HepG2 (cell line): ENCODE measurements at regions not wholly inside any gene's neighbourhood (a gene's known extent, or its start where the extent isn't known, plus 50 kb on each side); places are given as distances from the start of the nearest gene placed in this dataset.

Source experiments
- AHDC1 ChIP-seq: sonication (generic); formaldehyde crosslinking; IDR thresholded peaks from 2 replicates; pipeline ENCODE4 v1.5.1; 2020; ENCODE audit warnings: mild to moderate bottlenecking, missing genetic modification reagents, borderline replicate concordance
- ETV5 ChIP-seq: IDR thresholded peaks from 2 replicates; pipeline ENCODE4 v1.6.1; 2018; ENCODE audit warnings: missing biosample characterization, missing genetic modification reagents, inconsistent platforms, borderline replicate concordance
- FOXA1 ChIP-seq, 2 experiments: fragments of 450-650 bp in 1 of 2; sonication (generic) in 1 of 2; formaldehyde crosslinking in 1 of 2; IDR thresholded peaks; 2 replicates each; pipeline versions ENCODE4 v1.4.0 to v1.6.1; 2016 to 2020; ENCODE audit warnings: missing genetic modification reagents in 1 of 2
- GATAD2A ChIP-seq: IDR thresholded peaks from 2 replicates; pipeline ENCODE4 v1.6.1; 2016
- HES4 ChIP-seq: sonication (generic); formaldehyde crosslinking; IDR thresholded peaks from 2 replicates; pipeline ENCODE4 v1.9.0; 2021; ENCODE audit warnings: mild to moderate bottlenecking, missing genetic modification reagents, borderline replicate concordance
- MIER3 ChIP-seq: IDR thresholded peaks from 2 replicates; pipeline ENCODE4 v1.6.1; 2016; ENCODE audit warnings: missing compliant biosample characterization, borderline replicate concordance
- MIXL1 ChIP-seq: IDR thresholded peaks from 2 replicates; pipeline ENCODE4 v1.6.1; 2016
- MLLT10 ChIP-seq: sonication (generic); formaldehyde crosslinking; IDR thresholded peaks from 2 replicates; pipeline ENCODE4 v1.4.0; 2020; ENCODE audit warnings: missing genetic modification reagents
- NR2F6 ChIP-seq, 2 experiments: IDR thresholded peaks; 2 replicates each; pipeline ENCODE4 v1.6.1; 2016; ENCODE audit warnings: antibody characterized with exemption in 1 of 2, mild to moderate bottlenecking in 1 of 2
- PRMT3 ChIP-seq: sonication (generic); formaldehyde crosslinking; IDR thresholded peaks from 2 replicates; pipeline ENCODE4 v1.8.1; 2022; ENCODE audit warnings: low read depth, mild to moderate bottlenecking, moderate library complexity, missing genetic modification reagents, borderline replicate concordance
- PTBP1 ChIP-seq: fragments of 200-400 bp; formaldehyde crosslinking; IDR thresholded peaks from 2 replicates; pipeline ENCODE4 v1.6.1; 2018; ENCODE audit warnings: low read length, low read depth; ENCODE audit not compliant: poor library complexity, severe bottlenecking
- SIX1 ChIP-seq: sonication (generic); formaldehyde crosslinking; IDR thresholded peaks from 2 replicates; pipeline ENCODE4 v1.4.0; 2020; ENCODE audit warnings: missing genetic modification reagents, borderline replicate concordance
- SMARCE1 ChIP-seq: fragments of 450-650 bp; IDR thresholded peaks from 2 replicates; pipeline ENCODE4 v1.6.1; 2017; ENCODE audit warnings: borderline replicate concordance
- SSRP1 ChIP-seq: IDR thresholded peaks from 2 replicates; pipeline ENCODE4 v1.6.1; 2016; ENCODE audit warnings: control low read depth
- TARDBP ChIP-seq: sonication (generic); formaldehyde crosslinking; IDR thresholded peaks from 2 replicates; pipeline ENCODE4 v1.8.0; 2022; ENCODE audit warnings: mild to moderate bottlenecking, missing genetic modification reagents
- TFAP4 ChIP-seq: sonication (generic); IDR thresholded peaks from 2 replicates; pipeline ENCODE4 v1.6.1; 2016; ENCODE audit warnings: low read depth, borderline replicate concordance
- THYN1 ChIP-seq: sonication (generic); formaldehyde crosslinking; IDR thresholded peaks from 2 replicates; pipeline ENCODE4 v1.8.1; 2023; ENCODE audit warnings: low read depth, mild to moderate bottlenecking, moderate library complexity, missing genetic modification reagents, borderline replicate concordance
- YEATS2 ChIP-seq: sonication (generic); formaldehyde crosslinking; IDR thresholded peaks from 2 replicates; pipeline ENCODE4 v1.4.0; 2020; ENCODE audit warnings: missing genetic modification reagents, borderline replicate concordance
- ZBTB14 ChIP-seq: sonication (generic); formaldehyde crosslinking; IDR thresholded peaks from 2 replicates; pipeline ENCODE4 v1.4.0; 2020; ENCODE audit warnings: missing genetic modification reagents
- ZNF235 ChIP-seq: sonication (generic); formaldehyde crosslinking; IDR thresholded peaks from 2 replicates; pipeline ENCODE4 v1.8.1; 2023; ENCODE audit warnings: mild to moderate bottlenecking, missing genetic modification reagents, borderline replicate concordance
- ZNF75D ChIP-seq: sonication (generic); formaldehyde crosslinking; IDR thresholded peaks from 2 replicates; pipeline ENCODE4 v1.8.1; 2023; ENCODE audit warnings: missing genetic modification reagents, mild to moderate bottlenecking, borderline replicate concordance
- ZSCAN20 ChIP-seq: sonication (generic); formaldehyde crosslinking; IDR thresholded peaks from 2 replicates; pipeline ENCODE4 v1.4.0; 2020; ENCODE audit warnings: missing genetic modification reagents, mild to moderate bottlenecking, borderline replicate concordance
- ZZZ3 ChIP-seq: sonication (generic); formaldehyde crosslinking; IDR thresholded peaks from 2 replicates; pipeline ENCODE4 v1.4.0; 2020; ENCODE audit warnings: missing genetic modification reagents, mild to moderate bottlenecking, borderline replicate concordance

GRCh38 chr12:114858388-114859146 lies 174.6 kb upstream of the TBX3 start (continued):
- TF ChIP-seq MIXL1 (CRISPR knock-in tag): no peak
- no peak for TF ChIP-seq SIX1 (CRISPR knock-in tag)
- TF ChIP-seq FOXA1 (IDR thresholded peaks at IDR 0.05): no peak
- TF ChIP-seq FOXA1 (CRISPR knock-in tag; IDR thresholded peaks at IDR 0.05): 0 out of 2 replicates have a peak, but pooled peaks have one; percentile 8
- TF ChIP-seq NR2F6 (IDR thresholded peaks at IDR 0.05): peak; percentile 23; the same call in 1 of the 2 replicates
- no peak for TF ChIP-seq NR2F6 (CRISPR knock-in tag; IDR thresholded peaks at IDR 0.05)
- TF ChIP-seq MIER3 (CRISPR knock-in tag): peak; percentile 54; the same call in 1 of the 2 replicates
- no peak for TF ChIP-seq ZNF235 (CRISPR knock-in tag)
- no peak for TF ChIP-seq SSRP1 (CRISPR knock-in tag)
- 0 out of 2 replicates have a peak, but pooled peaks have one; percentile 28 for TF ChIP-seq TARDBP
- no peak for TF ChIP-seq ZSCAN20
- 0 out of 2 replicates have a peak, but pooled peaks have one; percentile 12 for TF ChIP-seq TFAP4
- TF ChIP-seq PRMT3 (CRISPR knock-in tag): no peak
- no peak for TF ChIP-seq ZNF75D (CRISPR knock-in tag)
- TF ChIP-seq GATAD2A (CRISPR knock-in tag): peak; percentile 85
- no peak for TF ChIP-seq THYN1 (CRISPR knock-in tag)
- no peak for TF ChIP-seq SMARCE1
- TF ChIP-seq HES4 (CRISPR knock-in tag): no peak
- peak; percentile 30; the same call in 1 of the 2 replicates for TF ChIP-seq ETV5
- TF ChIP-seq YEATS2 (CRISPR knock-in tag): 0 out of 2 replicates have a peak, but pooled peaks have one; percentile 29
- TF ChIP-seq PTBP1: no peak
- no peak for TF ChIP-seq ZBTB14 (CRISPR knock-in tag)
- TF ChIP-seq MLLT10 (CRISPR knock-in tag): no peak
- TF ChIP-seq ZZZ3 (CRISPR knock-in tag): no peak
- peak; percentile 42; the same call in 1 of the 2 replicates for TF ChIP-seq AHDC1 (CRISPR knock-in tag)
